ENCODE measurements at regions not wholly inside any gene's neighbourhood (a gene's known extent, or its start where the extent isn't known, plus 50 kb on each side); places are given as distances from the start of the nearest gene placed in this dataset.

GRCh38 chr4:132958457-132959263 is 190.4 kb upstream of the PCDH10 start:
- peak in 2 of 10 donors; percentile 61 to 72 for DNase-seq
- intact Hi-C loops (cut with DNase I) = no loop called here

- intact Hi-C loops (cut with DNase I) = no loop called here
- DNase-seq = no peak
Observed at GRCh38 chr4:132981611-132982010, 167.5 kb upstream of the PCDH10 start.

- DNase-seq = no peak
- intact Hi-C loops (cut with DNase I) = no loop called here
Observed at GRCh38 chr4:132982151-132982550, 166.9 kb upstream of the PCDH10 start.

GRCh38 chr4:132991111-132991510 is 158.0 kb upstream of the PCDH10 start:
- intact Hi-C loops (cut with DNase I) = no loop called here

GRCh38 chr4:132992686-132993085 is 156.4 kb upstream of the PCDH10 start:
- intact Hi-C loops (cut with DNase I) = no loop called here
- no peak for DNase-seq

More at GRCh38 chr4:132991111-132991510, 158.0 kb upstream of the PCDH10 start:
- DNase-seq = no peak

GRCh38 chr4:132998585-132999230 is 150.4 kb upstream of the PCDH10 start:
- no peak for DNase-seq

GRCh38 chr4:133000012-133000411 is 149.1 kb upstream of the PCDH10 start:
- DNase-seq = no peak
- intact Hi-C loops (cut with DNase I) = no loop called here

More at GRCh38 chr4:132998585-132999230, 150.4 kb upstream of the PCDH10 start:
- intact Hi-C loops (cut with DNase I) = no loop called here

GRCh38 chr4:133003169-133003568 is 145.9 kb upstream of the PCDH10 start:
- intact Hi-C loops (cut with DNase I) = no loop called here
- DNase-seq = peak in 1 of 10 donors; percentile 80

GRCh38 chr4:133014473-133015135 is 134.5 kb upstream of the PCDH10 start:
- peak in 1 of 10 donors; percentile 21 for DNase-seq
- intact Hi-C loops (cut with DNase I) = no loop called here

GRCh38 chr4:133045288-133045687 is 103.8 kb upstream of the PCDH10 start:
- intact Hi-C loops (cut with DNase I) = no loop called here

GRCh38 chr4:133046156-133046555 is 102.9 kb upstream of the PCDH10 start:
- peak in 2 of 10 donors; percentile 11 to 57 for DNase-seq
- intact Hi-C loops (cut with DNase I) = no loop called here

More at GRCh38 chr4:133045288-133045687, 103.8 kb upstream of the PCDH10 start:
- DNase-seq = no peak

GRCh38 chr4:133058701-133059100 is 90.4 kb upstream of the PCDH10 start:
- intact Hi-C loops (cut with DNase I) = no loop called here

GRCh38 chr4:133059117-133059516 is 90.0 kb upstream of the PCDH10 start:
- intact Hi-C loops (cut with DNase I) = no loop called here
- DNase-seq = no peak

More at GRCh38 chr4:133058701-133059100, 90.4 kb upstream of the PCDH10 start:
- DNase-seq = no peak

GRCh38 chr4:133062851-133063250 is 86.2 kb upstream of the PCDH10 start:
- no peak for DNase-seq
- intact Hi-C loops (cut with DNase I) = no loop called here

- intact Hi-C loops (cut with DNase I) = no loop called here
Observed at GRCh38 chr4:133068083-133068482, 81.0 kb upstream of the PCDH10 start.

GRCh38 chr4:133081246-133081645 is 67.8 kb upstream of the PCDH10 start:
- intact Hi-C loops (cut with DNase I) = no loop called here
- DNase-seq = no peak

More at GRCh38 chr4:133068083-133068482, 81.0 kb upstream of the PCDH10 start:
- no peak for DNase-seq

- intact Hi-C loops (cut with DNase I) = no loop called here
Observed at GRCh38 chr4:133084421-133084820, 64.7 kb upstream of the PCDH10 start.

GRCh38 chr4:133095591-133095990 is 53.5 kb upstream of the PCDH10 start:
- intact Hi-C loops (cut with DNase I) = no loop called here
- no peak for DNase-seq

More at GRCh38 chr4:133084421-133084820, 64.7 kb upstream of the PCDH10 start:
- DNase-seq = no peak

GRCh38 chr4:133096972-133097371 is 52.1 kb upstream of the PCDH10 start:
- intact Hi-C loops (cut with DNase I) = loop anchor here (1.0 kb wide), 1 partner anchor 37 kb away; no protein-coding TSS in a partner anchor
- no peak for DNase-seq

All from posterior cingulate gyrus (tissue), 11 donors.